OCI-LY7 (cell line): ENCODE measurements at regions not wholly inside any gene's neighbourhood (a gene's known extent, or its start where the extent isn't known, plus 50 kb on each side); places are given as distances from the start of the nearest gene placed in this dataset.

Experiments
- BruUV-seq: library from RNA; stranded (reverse); fragments of 400-500 nt; replicated peaks from 2 replicates; lab custom pipeline; 2021; lab: Mats Ljungman, UMichigan
- CTCF ChIA-PET: fragments of 300-600 bp; sonication (Branson Sonifier 250); formaldehyde crosslinking; loops from one replicate; lab custom pipeline; 2022; ENCODE audit warnings: antibody characterized with exemption; ENCODE audit not compliant: unreplicated experiment; lab: Charles Lee
- POLR2A ChIA-PET: fragments of 300-600 bp; sonication (Branson Sonifier 250); formaldehyde crosslinking; loops from one replicate; lab custom pipeline; 2022; ENCODE audit warnings: antibody characterized with exemption; lab: Charles Lee
- DNase-seq: peaks from one replicate; pipeline ENCODE4 v3.0.0-alpha.2; 2015; ENCODE audit warnings: low spot score
- H2AFZ ChIP-seq: fragments of 200-600 bp; sonication (generic), shearing (Covaris generic); 2 replicates; pipeline ENCODE4 v1.6.1; 2014; ENCODE audit warnings: mild to moderate bottlenecking, antibody characterized with exemption, low read length, moderate library complexity
- H3K27ac ChIP-seq: fragments of 200-600 bp; sonication (generic); 2 replicates; pipeline ENCODE4 v1.5.1; 2014; ENCODE audit warnings: mixed run types, low read depth, mild to moderate bottlenecking, moderate library complexity, low read length, inconsistent platforms; ENCODE audit not compliant: poor library complexity, severe bottlenecking
- H3K36me3 ChIP-seq: fragments of 200-600 bp; sonication (generic); 2 replicates; pipeline ENCODE4 v1.6.1; 2014; ENCODE audit warnings: mild to moderate bottlenecking, antibody characterized with exemption, low read length, moderate library complexity, mixed read lengths; ENCODE audit not compliant: insufficient read depth
- H3K4me1 ChIP-seq: fragments of 200-600 bp; sonication (generic); 2 replicates; pipeline ENCODE4 v1.5.1; 2014; ENCODE audit warnings: mild to moderate bottlenecking, low read length; ENCODE audit not compliant: insufficient read depth, poor library complexity, severe bottlenecking
- H3K4me2 ChIP-seq: fragments of 200-600 bp; sonication (generic); 2 replicates; pipeline ENCODE4 v1.6.1; 2014; ENCODE audit warnings: mild to moderate bottlenecking, low read length
- H3K4me3 ChIP-seq: fragments of 200-600 bp; sonication (generic); 2 replicates; pipeline ENCODE4 v1.5.1; 2014; ENCODE audit warnings: mild to moderate bottlenecking, low read depth, low read length; ENCODE audit not compliant: poor library complexity, severe bottlenecking
- H3K79me2 ChIP-seq: fragments of 200-600 bp; sonication (generic); 2 replicates; pipeline ENCODE4 v1.6.1; 2016; ENCODE audit warnings: low read depth, mild to moderate bottlenecking, low read length, moderate library complexity, mixed read lengths; ENCODE audit not compliant: insufficient read depth
- H3K9me2 ChIP-seq: fragments of 200-600 bp; sonication (generic); 2 replicates; pipeline ENCODE4 v1.6.1; 2016; ENCODE audit warnings: mild to moderate bottlenecking, low read length, mixed read lengths; ENCODE audit not compliant: insufficient read depth
- H3K9me3 ChIP-seq: fragments of 200-600 bp; sonication (generic); 2 replicates; pipeline ENCODE4 v1.6.1; 2014; ENCODE audit warnings: mild to moderate bottlenecking, mixed run types, low read length, mixed read lengths
- H4K20me1 ChIP-seq: fragments of 200-600 bp; sonication (generic); 2 replicates; pipeline ENCODE4 v1.6.1; 2014; ENCODE audit warnings: mild to moderate bottlenecking, antibody characterized with exemption, low read length, moderate library complexity, mixed read lengths; ENCODE audit not compliant: insufficient read depth
- CTCF ChIP-seq: fragments of 200-600 bp; sonication (generic); conservative IDR thresholded peaks from 2 replicates; pipeline ENCODE4 v1.5.1; 2014; ENCODE audit warnings: mild to moderate bottlenecking, antibody characterized with exemption, low read length, moderate library complexity, mixed read lengths
- EZH2phosphoT487 ChIP-seq: fragments of 200-600 bp; sonication (generic); IDR thresholded peaks from 2 replicates; pipeline ENCODE4 v1.6.1; 2018; ENCODE audit warnings: low read depth, borderline replicate concordance, mild to moderate bottlenecking, mixed run types, antibody characterized with exemption, low read length, moderate library complexity, mixed read lengths
- intact Hi-C: fragments of 100-400 bp; cut with micrococcal nuclease; formaldehyde crosslinking; loops from one replicate; pipeline ENCODE4 v1.10.0; 2022; ENCODE audit not compliant: unreplicated experiment

GRCh38 chr2:21289551-21289950 lies 165.8 kb downstream of the TDRD15 start:
- no peaks in the 10 kb centered on the region for H3K79me2 ChIP-seq
- no TSS peak for BruUV-seq
- H3K9me3 ChIP-seq = no peaks in the 10 kb centered on the region
- H3K4me2 ChIP-seq = no peak overlapping the region
- no peak for DNase-seq
- H2AFZ ChIP-seq = no peak overlapping the region
- POLR2A ChIA-PET = interaction anchor here (0.7 kb wide), 1 partner anchor 630 kb away, joined by 3 read pairs; no protein-coding TSS in a partner anchor
- CTCF ChIA-PET = no interaction called here
- TF ChIP-seq CTCF (no peak), EZH2phosphoT487 (no peak)
- H3K9me2 ChIP-seq = no peaks in the 10 kb centered on the region
- no peak overlapping the region for H3K4me3 ChIP-seq
- intact Hi-C loops = no loop called here
- no peaks in the 10 kb centered on the region for H3K4me1 ChIP-seq
- no peaks in the 10 kb centered on the region for H3K36me3 ChIP-seq
- H4K20me1 ChIP-seq = no peaks in the 10 kb centered on the region
- no peak overlapping the region for H3K27ac ChIP-seq

GRCh38 chr2:21289989-21290388 lies 166.2 kb downstream of the TDRD15 start:
- Histone ChIP-seq H3K9me2 (no peaks in the 10 kb centered on the region), H3K27ac (no peak overlapping the region), H3K79me2 (no peaks in the 10 kb centered on the region), H3K36me3 (no peaks in the 10 kb centered on the region), H3K4me2 (no peak overlapping the region), H3K4me3 (no peak overlapping the region), H4K20me1 (no peaks in the 10 kb centered on the region), H2AFZ (no peak overlapping the region), H3K4me1 (no peaks in the 10 kb centered on the region), H3K9me3 (no peaks in the 10 kb centered on the region)
- ChIA-PET CTCF (no interaction called here), POLR2A (no interaction called here)
- TF ChIP-seq CTCF = no peak
- TF ChIP-seq EZH2phosphoT487 = no peak
- no peak for DNase-seq
- intact Hi-C loops = no loop called here
- no TSS peak for BruUV-seq

GRCh38 chr2:21291426-21291825 lies 167.7 kb downstream of the TDRD15 start:
- Histone ChIP-seq H3K9me3 (no peaks in the 10 kb centered on the region), H4K20me1 (no peaks in the 10 kb centered on the region), H3K4me2 (no peak overlapping the region), H3K36me3 (no peaks in the 10 kb centered on the region), H2AFZ (no peak overlapping the region), H3K9me2 (no peaks in the 10 kb centered on the region), H3K27ac (no peak overlapping the region), H3K4me3 (no peak overlapping the region), H3K4me1 (no peaks in the 10 kb centered on the region), H3K79me2 (no peaks in the 10 kb centered on the region)
- BruUV-seq = no TSS peak
- no peak for TF ChIP-seq EZH2phosphoT487
- no peak for TF ChIP-seq CTCF
- CTCF ChIA-PET = no interaction called here
- DNase-seq = no peak
- POLR2A ChIA-PET = no interaction called here
- intact Hi-C loops = no loop called here
